Mesenteric fat pad (tissue), 1 donor: ENCODE measurements at regions not wholly inside any gene's neighbourhood (a gene's known extent, or its start where the extent isn't known, plus 50 kb on each side); places are given as distances from the start of the nearest gene placed in this dataset.

Source experiments
- DNase-seq: peaks from one replicate; pipeline ENCODE4 v3.0.0-alpha.2; 2020; ENCODE audit warnings: low spot score
- donor health status: DM: yes; HTN: yes; CAD: no.

- peak; percentile 93 for DNase-seq
Measured at GRCh38 chr22:46053563-46054090, 76.7 kb upstream of the WNT7B start.

GRCh38 chr22:46054091-46055073, 77.4 kb upstream of the WNT7B start:
- peak; percentile 90 for DNase-seq

- peak; percentile 89 for DNase-seq
Measured at GRCh38 chr22:46055181-46055875, 78.4 kb upstream of the WNT7B start.

- DNase-seq: peak; percentile 89
Measured at GRCh38 chr22:46055911-46056545, 79.1 kb upstream of the WNT7B start.

DNA sequence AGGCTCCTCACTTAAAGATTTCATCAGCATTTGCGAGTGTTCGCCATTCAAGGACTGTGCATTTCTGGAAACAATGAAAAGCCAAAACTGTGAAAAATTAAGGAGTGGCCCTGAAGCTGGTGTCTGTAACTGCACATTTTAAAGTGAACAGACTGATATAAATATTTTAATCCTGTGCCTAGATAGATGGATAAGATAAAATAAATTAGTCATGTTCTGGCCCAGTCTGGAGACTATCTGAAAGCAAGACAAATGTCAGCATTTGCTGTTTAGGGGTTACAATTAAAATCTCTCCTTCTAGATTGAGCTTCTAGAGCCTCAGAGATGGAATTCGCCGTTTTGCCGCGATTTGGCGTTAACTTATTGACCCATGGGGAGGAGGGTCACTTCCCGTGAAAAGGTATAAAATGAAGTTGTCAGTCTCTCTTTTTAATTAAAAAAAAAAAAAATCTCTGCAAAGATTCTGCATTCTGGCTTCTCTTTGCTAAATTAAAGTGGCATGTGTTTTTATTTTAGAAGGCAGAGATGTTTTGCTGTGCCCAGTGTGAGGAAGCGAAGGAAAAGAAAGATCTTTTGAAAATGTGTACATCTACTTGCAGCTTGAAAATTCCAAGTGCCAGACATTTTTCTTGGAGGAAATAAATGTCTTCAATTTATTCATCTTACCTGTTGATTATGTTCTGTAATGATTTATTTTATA, 79.7 kb upstream of the WNT7B start:
- DNase-seq: no peak

DNA sequence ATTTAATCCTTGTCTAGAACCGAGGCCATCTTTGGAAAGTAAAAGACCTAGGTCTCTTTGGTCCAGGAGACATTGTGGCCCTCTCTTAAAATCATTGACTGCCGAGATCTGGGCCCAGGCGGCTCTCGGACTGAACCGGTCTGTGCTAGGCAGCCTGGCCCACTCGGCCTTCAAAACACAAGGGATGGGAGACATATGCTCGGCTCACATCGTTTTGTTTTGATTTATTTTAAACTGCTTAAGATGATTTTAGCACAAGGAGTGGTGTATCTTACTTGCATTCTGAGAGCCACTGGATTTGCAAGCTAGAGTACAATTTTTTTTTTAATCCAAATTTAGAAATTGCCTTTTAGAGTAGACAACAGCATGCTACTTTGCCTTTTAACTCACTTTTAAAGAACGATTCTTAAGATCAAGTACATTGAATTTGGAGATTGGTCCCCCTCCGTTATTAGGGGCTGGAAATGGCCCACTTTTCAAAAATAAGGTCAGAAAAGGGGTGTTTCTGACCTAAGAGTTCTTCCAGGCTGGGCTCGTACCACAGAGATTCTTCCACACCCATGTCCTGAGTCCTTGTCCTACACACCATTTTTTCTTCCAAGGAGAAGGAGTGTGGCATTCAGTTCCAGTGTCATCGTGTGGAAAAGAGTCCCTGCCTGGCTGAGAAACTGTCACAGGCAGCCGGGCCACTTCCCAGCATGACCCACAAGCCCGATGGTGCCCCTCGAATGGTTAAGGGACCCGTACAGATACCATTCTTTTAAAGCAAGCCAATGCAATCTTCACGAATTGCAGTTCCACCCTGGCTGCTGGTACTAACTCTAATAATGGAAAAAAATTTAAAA, 80.5 kb upstream of the WNT7B start:
- DNase-seq: peak; percentile 47

- peak; percentile 71 for DNase-seq
Measured at GRCh38 chr22:46058091-46058420, 81.1 kb upstream of the WNT7B start.

- peak; percentile 86 for DNase-seq
Measured at GRCh38 chr22:46058591-46059519, 81.9 kb upstream of the WNT7B start.

GRCh38 chr22:46060292-46061123, 83.5 kb upstream of the WNT7B start:
- DNase-seq: no peak

- no peak for DNase-seq
Measured at GRCh38 chr22:46061124-46061500, 84.2 kb upstream of the WNT7B start.

- peak; percentile 88 for DNase-seq
Measured at GRCh38 chr22:46061501-46062231, 84.7 kb upstream of the WNT7B start.

DNA sequence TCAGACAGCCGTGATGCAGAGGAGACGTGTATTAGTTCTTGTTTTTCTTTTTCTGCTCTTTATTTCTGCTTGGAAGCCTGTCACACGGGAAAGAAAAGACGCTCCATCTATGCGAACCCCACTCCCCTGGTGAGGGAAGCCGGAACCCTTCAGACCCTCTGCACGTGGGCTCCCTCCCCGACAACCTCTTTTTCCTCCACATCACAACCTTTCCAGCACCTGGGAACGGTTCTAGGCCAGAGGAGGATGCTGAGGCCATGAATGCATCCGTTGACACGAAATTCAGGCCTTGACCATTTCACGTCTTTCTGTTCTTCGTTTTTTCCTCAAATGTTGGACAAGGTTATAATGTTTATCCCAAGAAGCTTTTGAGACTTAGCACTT, 85.3 kb upstream of the WNT7B start:
- no peak for DNase-seq

GRCh38 chr22:46062971-46063631, 86.1 kb upstream of the WNT7B start:
- DNase-seq: peak; percentile 69

DNA sequence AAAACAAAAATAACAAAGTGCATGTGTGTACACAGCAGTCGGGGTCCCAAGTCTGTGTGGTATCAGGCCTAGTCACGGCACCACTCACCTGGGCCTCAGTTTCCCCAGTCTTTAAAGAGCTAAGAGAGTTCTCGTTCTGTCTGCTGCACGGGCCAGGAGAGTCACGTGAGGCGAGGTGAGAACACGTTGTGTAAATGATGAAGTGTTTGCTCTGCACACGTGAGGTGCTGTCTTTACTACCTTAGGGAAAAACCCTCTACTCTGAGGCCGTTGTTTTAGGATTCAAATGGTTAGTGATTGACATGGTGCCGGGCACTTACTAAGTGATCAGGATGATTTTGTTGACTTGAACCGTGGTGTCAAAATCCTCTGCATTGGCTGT, 86.5 kb upstream of the PPARA start:
- no peak for DNase-seq

GRCh38 chr22:46064228-46064965, 85.9 kb upstream of the PPARA start:
- peak; percentile 84 for DNase-seq

- no peak for DNase-seq
Measured at GRCh38 chr22:46064966-46065666, 85.2 kb upstream of the PPARA start.
